ENCODE measurements at regions not wholly inside any gene's neighbourhood (a gene's known extent, or its start where the extent isn't known, plus 50 kb on each side); places are given as distances from the start of the nearest gene placed in this dataset.

DNA sequence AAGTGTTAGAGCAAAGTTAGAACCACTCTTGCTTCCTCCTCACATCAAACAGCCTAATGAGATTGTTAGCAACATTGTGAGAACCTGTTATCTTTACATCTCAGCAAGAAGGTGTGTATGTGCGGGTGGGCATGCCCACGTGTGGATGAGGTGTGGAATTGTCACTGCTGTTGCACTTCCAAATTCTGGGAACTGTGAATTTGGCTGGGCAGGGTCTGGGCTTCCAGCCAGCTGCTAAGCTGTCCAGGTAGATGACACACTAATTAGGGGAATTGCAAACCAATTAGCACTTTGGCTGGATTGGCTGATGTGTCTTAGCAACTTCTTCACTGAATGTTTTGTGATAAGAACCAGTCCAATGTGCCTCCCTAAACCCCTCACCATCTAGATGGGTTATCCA, 848.2 kb downstream of the DHX35 start:
- no peak for TF ChIP-seq POLR2A (IDR thresholded peaks at IDR 0.05)
- TF ChIP-seq, protein P1, sequence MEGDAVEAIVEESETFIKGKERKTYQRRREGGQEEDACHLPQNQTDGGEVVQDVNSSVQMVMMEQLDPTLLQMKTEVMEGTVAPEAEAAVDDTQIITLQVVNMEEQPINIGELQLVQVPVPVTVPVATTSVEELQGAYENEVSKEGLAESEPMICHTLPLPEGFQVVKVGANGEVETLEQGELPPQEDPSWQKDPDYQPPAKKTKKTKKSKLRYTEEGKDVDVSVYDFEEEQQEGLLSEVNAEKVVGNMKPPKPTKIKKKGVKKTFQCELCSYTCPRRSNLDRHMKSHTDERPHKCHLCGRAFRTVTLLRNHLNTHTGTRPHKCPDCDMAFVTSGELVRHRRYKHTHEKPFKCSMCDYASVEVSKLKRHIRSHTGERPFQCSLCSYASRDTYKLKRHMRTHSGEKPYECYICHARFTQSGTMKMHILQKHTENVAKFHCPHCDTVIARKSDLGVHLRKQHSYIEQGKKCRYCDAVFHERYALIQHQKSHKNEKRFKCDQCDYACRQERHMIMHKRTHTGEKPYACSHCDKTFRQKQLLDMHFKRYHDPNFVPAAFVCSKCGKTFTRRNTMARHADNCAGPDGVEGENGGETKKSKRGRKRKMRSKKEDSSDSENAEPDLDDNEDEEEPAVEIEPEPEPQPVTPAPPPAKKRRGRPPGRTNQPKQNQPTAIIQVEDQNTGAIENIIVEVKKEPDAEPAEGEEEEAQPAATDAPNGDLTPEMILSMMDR (IDR thresholded peaks at IDR 0.05), result no peak

Measured in tibial nerve (tissue), 3 donors.